BJ (cell line): ENCODE measurements at regions not wholly inside any gene's neighbourhood (a gene's known extent, or its start where the extent isn't known, plus 50 kb on each side); places are given as distances from the start of the nearest gene placed in this dataset.

Source experiments
- CTCF ChIA-PET: fragments of 350-600 bp; formaldehyde crosslinking; extraction: SDS; loops from one replicate; lab custom pipeline; 2021; ENCODE audit warnings: antibody characterized with exemption, inconsistent platforms; lab: Yijun Ruan, JAX
- POLR2A ChIA-PET: fragments of 300-600 bp; sonication (Branson Sonifier 250); formaldehyde crosslinking; extraction: SDS; loops from one replicate; lab custom pipeline; 2021; ENCODE audit warnings: antibody characterized with exemption; lab: Charles Lee
- DNase-seq: peaks from one replicate; pipeline ENCODE4 v3.0.0-alpha.2; 2011; ENCODE audit warnings: low read depth
- H3K27me3 ChIP-seq: 2 replicates; pipeline ENCODE4 v1.6.0; 2011; ENCODE audit warnings: low read length; ENCODE audit not compliant: control insufficient read depth, insufficient read depth
- H3K36me3 ChIP-seq: 2 replicates; pipeline ENCODE4 v1.5.1; 2011; ENCODE audit warnings: low read length; ENCODE audit not compliant: control insufficient read depth, insufficient read depth
- H3K4me3 ChIP-seq: 2 replicates; pipeline ENCODE4 v1.5.1; 2011; ENCODE audit warnings: low read depth, mild to moderate bottlenecking, control low read depth, low read length
- CTCF ChIP-seq: IDR thresholded peaks from 2 replicates; pipeline ENCODE4 v1.5.1; 2011; ENCODE audit warnings: low read depth, mild to moderate bottlenecking, control low read depth, inconsistent platforms, low read length, moderate library complexity; ENCODE audit not compliant: insufficient read depth

GRCh38 chr6:23145781-23146180 lies 576.4 kb downstream of the HDGFL1 start:
- Histone ChIP-seq H3K27me3 (no peaks in the 10 kb centered on the region), H3K4me3 (no peak overlapping the region), H3K36me3 (no peaks in the 10 kb centered on the region)
- TF ChIP-seq CTCF: no peak
- ChIA-PET POLR2A (no interaction called here), CTCF (no interaction called here)
- no peak for DNase-seq

- ChIA-PET CTCF (interaction anchor here (1.4 kb wide), 1 partner anchor 14 kb away, joined by 3 read pairs; no protein-coding TSS in a partner anchor), POLR2A (no interaction called here)
- no peak for DNase-seq
- no peak for TF ChIP-seq CTCF
- H3K36me3 ChIP-seq: no peaks in the 10 kb centered on the region
- no peaks in the 10 kb centered on the region for H3K27me3 ChIP-seq
- no peak overlapping the region for H3K4me3 ChIP-seq
Measured at GRCh38 chr6:23154159-23154558, 584.8 kb downstream of the HDGFL1 start.

GRCh38 chr6:23170049-23170448 lies 600.7 kb downstream of the HDGFL1 start:
- no peak for TF ChIP-seq CTCF
- no peaks in the 10 kb centered on the region for H3K36me3 ChIP-seq
- POLR2A ChIA-PET: no interaction called here
- H3K27me3 ChIP-seq: no peaks in the 10 kb centered on the region
- H3K4me3 ChIP-seq: no peak overlapping the region
- no peak for DNase-seq
- CTCF ChIA-PET: no interaction called here

GRCh38 chr6:23173234-23173633 lies 603.9 kb downstream of the HDGFL1 start:
- no peak for DNase-seq
- Histone ChIP-seq H3K27me3 (no peaks in the 10 kb centered on the region), H3K4me3 (no peak overlapping the region), H3K36me3 (no peaks in the 10 kb centered on the region)
- no peak for TF ChIP-seq CTCF
- ChIA-PET CTCF (no interaction called here), POLR2A (no interaction called here)

GRCh38 chr6:23174781-23175361 lies 605.5 kb downstream of the HDGFL1 start:
- DNase-seq: peak; percentile 96
- H3K4me3 ChIP-seq: no peak overlapping the region
- TF ChIP-seq CTCF: no peak
- CTCF ChIA-PET: no interaction called here
- H3K36me3 ChIP-seq: no peaks in the 10 kb centered on the region
- H3K27me3 ChIP-seq: no peaks in the 10 kb centered on the region
- POLR2A ChIA-PET: no interaction called here
